K562 (cell line): ENCODE measurements at regions not wholly inside any gene's neighbourhood (a gene's known extent, or its start where the extent isn't known, plus 50 kb on each side); places are given as distances from the start of the nearest gene placed in this dataset.

Source experiments
- ATAC-seq: fragments of 200-7000 bp; cut with Tn5 transposase; 3 replicates; pipeline ENCODE4 v1.9.1; 2020; ENCODE audit warnings: moderate library complexity
- BruUV-seq: library from RNA; stranded (reverse); fragments of 400-500 nt; replicated peaks from 2 replicates; lab custom pipeline; 2021; lab: Mats Ljungman, UMichigan
- CTCF ChIA-PET: fragments of 300-600 bp; formaldehyde crosslinking; extraction: SDS; loops from one replicate; lab custom pipeline; 2021; ENCODE audit warnings: low intra/inter-chr PET ratio; lab: Yijun Ruan, JAX
- POLR2A ChIA-PET: fragments of 300-600, 350-650 bp; sonication (Branson Sonifier 250); formaldehyde crosslinking; extraction: SDS; loops from one replicate; lab custom pipeline; 2021; ENCODE audit warnings: antibody characterized with exemption, inconsistent platforms; lab: Yijun Ruan, JAX
- DNase-seq, 4 experiments: peaks; one replicate each; pipeline versions ENCODE4 v3.0.0 to v3.0.0-alpha.2; 2011 to 2018; ENCODE audit warnings: low spot score in 3 of 4, mixed read lengths in 3 of 4; ENCODE audit errors: extremely low read depth in 1 of 4
- FAIRE-seq: peaks from 2 replicates; lab custom pipeline; 2011; peaks lifted over from hg19 to GRCh38; lab: Jason Lieb, UNC
- H2AFZ ChIP-seq: 2 replicates; pipeline ENCODE4 v1.6.0; 2011; ENCODE audit warnings: low read depth, low read length, control low read depth, inconsistent platforms
- H3K27ac ChIP-seq: fragments of 200-600 bp; 3 replicates; pipeline ENCODE4 v1.8.0; 2011; ENCODE audit warnings: low read depth, mild to moderate bottlenecking, control low read depth, inconsistent platforms, low read length, moderate library complexity, mixed read lengths; ENCODE audit errors: extremely low read depth
- H3K27me3 ChIP-seq, 2 experiments: fragments of 300-600 bp in 1 of 2; 2 replicates in 1 of 2; 3 replicates in 1 of 2; pipeline versions ENCODE4 v1.6.0 to v1.8.0; 2011; ENCODE audit warnings: inconsistent platforms in 2 of 2, low read length in 2 of 2, mild to moderate bottlenecking in 1 of 2, mixed read lengths in 1 of 2, moderate library complexity in 1 of 2; ENCODE audit not compliant: control insufficient read depth in 2 of 2, insufficient read depth in 2 of 2
- H3K36me3 ChIP-seq: fragments of 300-600 bp; 3 replicates; pipeline ENCODE4 v1.8.0; 2011; ENCODE audit warnings: mild to moderate bottlenecking, low read length, inconsistent platforms; ENCODE audit not compliant: control insufficient read depth, insufficient read depth
- H3K4me1 ChIP-seq, 2 experiments: fragments of 200-600 bp in 1 of 2; replicated peaks in 1 of 2; 2 replicates in 1 of 2; 3 replicates in 1 of 2; pipeline versions ENCODE4 v1.5.1 to v1.8.0; 2011; ENCODE audit warnings: inconsistent platforms in 2 of 2, low read length in 2 of 2, mild to moderate bottlenecking in 1 of 2, mixed read lengths in 1 of 2, moderate library complexity in 1 of 2; ENCODE audit not compliant: control insufficient read depth in 2 of 2, insufficient read depth in 2 of 2
- H3K4me2 ChIP-seq: 2 replicates; pipeline ENCODE4 v1.6.1; 2011; ENCODE audit warnings: low read length, control low read depth, inconsistent platforms, mixed read lengths; ENCODE audit not compliant: insufficient read depth
- H3K4me3 ChIP-seq: fragments of 200-600 bp; sonication (generic), shearing (Covaris generic); 2 replicates; pipeline ENCODE4 v1.5.1; 2016; ENCODE audit warnings: control low read depth, inconsistent platforms
- H3K79me2 ChIP-seq: fragments of 200-600 bp; 3 replicates; pipeline ENCODE4 v1.8.0; 2011; ENCODE audit warnings: low read length, inconsistent platforms; ENCODE audit not compliant: control insufficient read depth, insufficient read depth
- H3K9ac ChIP-seq, 2 experiments: 2 replicates each; pipeline versions ENCODE4 v1.6.0 to v1.6.1; 2011; ENCODE audit warnings: low read depth in 2 of 2, low read length in 2 of 2, control low read depth in 1 of 2, inconsistent platforms in 1 of 2, mild to moderate bottlenecking in 1 of 2, mixed read lengths in 1 of 2; ENCODE audit not compliant: insufficient read depth in 1 of 2
- H3K9me1 ChIP-seq: one replicate; pipeline ENCODE4 v1.6.0; 2011; ENCODE audit warnings: inconsistent platforms, mild to moderate bottlenecking, low read length, moderate library complexity; ENCODE audit not compliant: control insufficient read depth, insufficient read depth
- H3K9me3 ChIP-seq: replicated peaks from 2 replicates; pipeline ENCODE4 v1.5.1; 2011; ENCODE audit warnings: low read depth, low read length, inconsistent platforms; ENCODE audit not compliant: control insufficient read depth, insufficient read depth
- H4K20me1 ChIP-seq: replicated peaks from 2 replicates; pipeline ENCODE4 v1.6.1; 2011; ENCODE audit warnings: low read length, inconsistent platforms, mixed read lengths; ENCODE audit not compliant: control insufficient read depth, insufficient read depth
- ARID1B ChIP-seq: fragments of 450-650 bp; IDR thresholded peaks from 2 replicates; pipeline ENCODE4 v1.6.1; 2016; ENCODE audit warnings: antibody characterized with exemption, mild to moderate bottlenecking, inconsistent platforms
- BHLHE40 ChIP-seq: IDR thresholded peaks from 2 replicates; pipeline ENCODE4 v1.6.1; 2011; ENCODE audit warnings: low read length, improper control_type of control experiment
- CBFA2T2 ChIP-seq: fragments of 450-650 bp; conservative IDR thresholded peaks from 2 replicates; pipeline ENCODE4 v1.6.1; 2017; ENCODE audit warnings: mild to moderate bottlenecking
- CBFA2T3 ChIP-seq: fragments of 450-650 bp; IDR thresholded peaks from 2 replicates; pipeline ENCODE4 v1.6.1; 2017
- CEBPG ChIP-seq, 3 experiments: fragments of 200-800 bp in 1 of 3; sonication (Bioruptor generic) in 1 of 3; sonication (generic) in 1 of 3; formaldehyde crosslinking in 1 of 3; IDR thresholded peaks in 2 of 3; conservative IDR thresholded peaks in 1 of 3; 2 replicates each; pipeline versions ENCODE4 v1.6.1 to v1.8.0; 2016 to 2022; ENCODE audit warnings: missing compliant biosample characterization in 2 of 3, missing genetic modification characterization in 2 of 3, mild to moderate bottlenecking in 1 of 3, missing genetic modification reagents in 1 of 3
- DPF2 ChIP-seq: fragments of 450-650 bp; IDR thresholded peaks from 2 replicates; pipeline ENCODE4 v1.6.1; 2016
- EHMT2 ChIP-seq: fragments of 450-650 bp; IDR thresholded peaks from 2 replicates; pipeline ENCODE4 v1.6.1; 2018; ENCODE audit warnings: antibody characterized with exemption
- EP300 ChIP-seq: IDR thresholded peaks from 2 replicates; pipeline ENCODE4 v1.6.1; 2012; ENCODE audit warnings: low read length, improper control_type of control experiment
- ETV1 ChIP-seq: fragments of 450-650 bp; conservative IDR thresholded peaks from 2 replicates; pipeline ENCODE4 v1.6.1; 2016; ENCODE audit warnings: missing genetic modification characterization, control low read depth, low read depth, missing compliant biosample characterization
- FOXJ3 ChIP-seq: sonication (generic); formaldehyde crosslinking; IDR thresholded peaks from 2 replicates; pipeline ENCODE4 v1.4.0; 2020; ENCODE audit warnings: mild to moderate bottlenecking, missing genetic modification reagents
- HDGF ChIP-seq: fragments of 450-650 bp; IDR thresholded peaks from 2 replicates; pipeline ENCODE4 v1.6.1; 2016
- HSF4 ChIP-seq: fragments of 250-450 bp; sonication (Bioruptor Pico); IDR thresholded peaks from 2 replicates; pipeline ENCODE4 v2.1.2; 2022; ENCODE audit warnings: mild to moderate bottlenecking, moderate library complexity, borderline replicate concordance
- LARP7 ChIP-seq: fragments of 450-650 bp; IDR thresholded peaks from 2 replicates; pipeline ENCODE4 v1.6.1; 2016
- MAFF ChIP-seq: IDR thresholded peaks from 2 replicates; pipeline ENCODE4 v1.6.1; 2012; ENCODE audit warnings: low read length, improper control_type of control experiment
- NCOR1 ChIP-seq: fragments of 450-650 bp; IDR thresholded peaks from 2 replicates; pipeline ENCODE4 v1.6.1; 2016; ENCODE audit warnings: mild to moderate bottlenecking, moderate library complexity
- RNF2 ChIP-seq: sonication (generic); IDR thresholded peaks from 2 replicates; pipeline ENCODE4 v1.6.1; 2016
- SLC30A9 ChIP-seq: fragments of 250-450 bp; sonication (Bioruptor Pico); IDR thresholded peaks from 2 replicates; pipeline ENCODE4 v1.8.0; 2022; ENCODE audit warnings: mild to moderate bottlenecking, moderate library complexity
- SMARCA4 ChIP-seq: fragments of 450-650 bp; IDR thresholded peaks from 2 replicates; pipeline ENCODE4 v1.6.1; 2016
- STAT5A ChIP-seq: IDR thresholded peaks from 2 replicates; pipeline ENCODE4 v1.6.1; 2012; ENCODE audit warnings: low read length, inconsistent platforms, borderline replicate concordance
- TAF9B ChIP-seq: fragments of 450-650 bp; IDR thresholded peaks from 2 replicates; pipeline ENCODE4 v1.6.1; 2018; ENCODE audit warnings: mild to moderate bottlenecking; ENCODE audit not compliant: partially characterized antibody
- TAL1 ChIP-seq: fragments of 450-650 bp; IDR thresholded peaks from 2 replicates; pipeline ENCODE4 v1.6.1; 2016; ENCODE audit warnings: mild to moderate bottlenecking
- TBL1XR1 ChIP-seq, 2 experiments: IDR thresholded peaks; 2 replicates each; pipeline ENCODE4 v1.6.1; 2012; ENCODE audit warnings: improper control_type of control experiment in 2 of 2, low read length in 2 of 2, mild to moderate bottlenecking in 1 of 2
- TCF3 ChIP-seq: sonication (generic); formaldehyde crosslinking; IDR thresholded peaks from 2 replicates; pipeline ENCODE4 v1.4.0; 2020; ENCODE audit warnings: mild to moderate bottlenecking, missing genetic modification reagents
- TEAD4 ChIP-seq, 2 experiments: sonication (generic) in 1 of 2; formaldehyde crosslinking in 1 of 2; IDR thresholded peaks; 2 replicates each; pipeline versions ENCODE4 v1.6.1 to v1.8.0; 2012 to 2022; ENCODE audit warnings: borderline replicate concordance in 1 of 2, inconsistent platforms in 1 of 2, low read length in 1 of 2, mild to moderate bottlenecking in 1 of 2, missing genetic modification reagents in 1 of 2
- U2AF1 ChIP-seq: fragments of 200-400 bp; formaldehyde crosslinking; optimal IDR thresholded peaks from 2 replicates; pipeline ENCODE3; 2017; ENCODE audit warnings: mild to moderate bottlenecking, low read depth, low read length, moderate library complexity
- WHSC1 ChIP-seq: IDR thresholded peaks from one replicate; pipeline ENCODE4 v1.6.1; 2012; ENCODE audit warnings: low read length, control low read depth, inconsistent platforms
- WGBS: fragments of 100-300 bp; shearing (Covaris generic); methylation state at CpG from one replicate; pipeline ENCODE4 v1.1.6; 2016; ENCODE audit warnings: low coverage, mixed read lengths; ENCODE audit not compliant: insufficient coverage; ENCODE audit errors: missing lambda C conversion rate; 5-methylcytosine and 5-hydroxymethylcytosine counted together
- in situ Hi-C: fragments of 300-500 bp; cut with MboI; formaldehyde crosslinking; loops from 4 replicates; pipeline ENCODE4 v1.15.0; 2018; ENCODE audit warnings: inconsistent platforms, mixed read lengths
- intact Hi-C: fragments of 100-400 bp; cut with micrococcal nuclease; formaldehyde crosslinking; loops from 2 replicates; pipeline ENCODE4 v1.14.2; 2022

GRCh38 chr3:182713743-182714517 lies 79.4 kb upstream of the ATP11B start (continued):
- TF ChIP-seq SLC30A9 (CRISPR knock-in tag) (no peak), EHMT2 (no peak), U2AF1 (no peak), TAF9B (no peak), SMARCA4 (no peak), HSF4 (no peak), LARP7 (no peak), HDGF (no peak), BHLHE40 (no peak), CEBPG (CRISPR knock-in tag; IDR thresholded peaks at IDR 0.05) (peak; percentile 64; the same call in 1 of the 2 replicates), CEBPG (tag; conservative IDR thresholded peaks at IDR 0.05 in 1 of 2, IDR thresholded peaks at IDR 0.05 in 1 of 2) (peak; percentile 88 to 94), ETV1 (tag) (peak; percentile 7; the same call in 1 of the 2 replicates), MAFF (no peak)
- TF ChIP-seq, all 486 proteins: peak for 14

- Histone ChIP-seq H3K9ac (peak overlapping the region in 1 of 2 experiments; percentile 11; a peak in 1 of 4 replicates), H3K9me1 (no peaks in the 10 kb centered on the region), H3K4me1 (peaks cover 3 to 35% of the 10 kb centered on the region in 2 experiments), H3K4me3 (no peak overlapping the region), H3K4me2 (peak overlapping the region; percentile 44; the same call in 1 of the 2 replicates), H3K9me3 (no peaks in the 10 kb centered on the region), H2AFZ (peak overlapping the region; percentile 41), H3K27me3 (no peaks in the 10 kb centered on the region), H3K79me2 (no peaks in the 10 kb centered on the region), H4K20me1 (no peaks in the 10 kb centered on the region), H3K36me3 (no peaks in the 10 kb centered on the region), H3K27ac (peak overlapping the region; percentile 47)
- CTCF ChIA-PET, result interaction anchor here (1.6 to 2.5 kb wide), 2 partner anchors 123 to 667 kb away, joined by 9 to 20 read pairs; no protein-coding TSS in a partner anchor
- intact Hi-C loops, result loop anchor here (2.0 to 5.0 kb wide), 3 partner anchors 400 to 672 kb away; no protein-coding TSS in a partner anchor
- peak; percentile 61 for ATAC-seq
- peak; percentile 79 for FAIRE-seq
- 25% methylated on average over 2 of the region's 2 CpGs for WGBS
- POLR2A ChIA-PET, result interaction anchor here (0.8 kb wide), 1 partner anchor 12 kb away, joined by 3 read pairs; no protein-coding TSS in a partner anchor
- in situ Hi-C loops, result loop anchor here (5.0 kb wide), 1 partner anchor 77 kb away; the partner anchor contains the start of gene ATP11B
- peak in 2 of 4 experiments; percentile 41 to 75 for DNase-seq
- BruUV-seq, result no TSS peak
- peak; percentile 25; the same call in 1 of the 2 replicates for TF ChIP-seq NCOR1
- TF ChIP-seq WHSC1, result no peak
- TF ChIP-seq TBL1XR1 (IDR thresholded peaks at IDR 0.05; ENCODE audit: low read length in 2 of 2), result peak in 1 of 2 experiments; percentile 9; a peak in 1 of 4 replicates
- TF ChIP-seq TCF3 (CRISPR knock-in tag), result peak; percentile 78
- peak; percentile 81 for TF ChIP-seq TEAD4 (IDR thresholded peaks at IDR 0.05; ENCODE audit: low read length)
- no peak for TF ChIP-seq TEAD4 (CRISPR knock-in tag; IDR thresholded peaks at IDR 0.05; ENCODE audit: borderline replicate concordance)
- no peak for TF ChIP-seq FOXJ3 (CRISPR knock-in tag)
- TF ChIP-seq CBFA2T3, result peak; percentile 78
- TF ChIP-seq ARID1B, result peak; percentile 70
- peak; percentile 75; the same call in 1 of the 2 replicates for TF ChIP-seq EP300
- TF ChIP-seq DPF2, result peak; percentile 53; the same call in 1 of the 2 replicates
- peak; percentile 23; the same call in 1 of the 2 replicates for TF ChIP-seq RNF2
- TF ChIP-seq CBFA2T2, result peak; percentile 51; the same call in 1 of the 2 replicates
- TF ChIP-seq SMARCA4, result peak; percentile 15; the same call in 1 of the 2 replicates
- TF ChIP-seq TAL1, result peak; percentile 57; the same call in 1 of the 2 replicates
- peak; percentile 42; the same call in 1 of the 2 replicates for TF ChIP-seq STAT5A
These were observed 78.3 kb upstream of the ATP11B start for GRCh38 chr3:182715006-182715405.
